ENCODE measurements at regions not wholly inside any gene's neighbourhood (a gene's known extent, or its start where the extent isn't known, plus 50 kb on each side); places are given as distances from the start of the nearest gene placed in this dataset.

- TF ChIP-seq POU2F2 (IDR thresholded peaks at IDR 0.05; ENCODE audit: borderline replicate concordance, low read depth, low read length) (no peak), ETV6 (conservative IDR thresholded peaks at IDR 0.05 in 1 of 2, IDR thresholded peaks at IDR 0.05 in 1 of 2; ENCODE audit: borderline replicate concordance in 1 of 2, low read depth in 1 of 2) (no peak), CEBPB (IDR thresholded peaks at IDR 0.05; ENCODE audit: borderline replicate concordance in 1 of 2, low read depth in 2 of 2, low read length in 2 of 2) (no peak), ESRRA (IDR thresholded peaks at IDR 0.05; ENCODE audit: low read length) (no peak)
Measured at GRCh38 chr12:79508622-79509021, 182.1 kb downstream of the PAWR start.
